WERI-Rb-1 (cell line): ENCODE measurements at regions not wholly inside any gene's neighbourhood (a gene's known extent, or its start where the extent isn't known, plus 50 kb on each side); places are given as distances from the start of the nearest gene placed in this dataset.

Experiments
- DNase-seq: peaks from one replicate; pipeline ENCODE4 v3.0.0-alpha.2; 2020
- H3K27ac ChIP-seq: fragments of 250-450 bp; sonication (Bioruptor Pico); 2 replicates; pipeline ENCODE4 v1.5.1; 2020; ENCODE audit warnings: mild to moderate bottlenecking, moderate library complexity
- H3K27me3 ChIP-seq: fragments of 250-450 bp; sonication (Bioruptor Pico); 2 replicates; pipeline ENCODE4 v1.5.1; 2021; ENCODE audit warnings: mild to moderate bottlenecking, low read depth, moderate library complexity; ENCODE audit not compliant: insufficient read depth, severe bottlenecking
- H3K36me3 ChIP-seq: fragments of 250-450 bp; sonication (Bioruptor Pico); 2 replicates; pipeline ENCODE4 v1.5.1; 2020; ENCODE audit warnings: mild to moderate bottlenecking, moderate library complexity
- H3K4me3 ChIP-seq: 2 replicates; pipeline ENCODE4 v1.5.1; 2011; ENCODE audit warnings: low read depth, mild to moderate bottlenecking, control low read depth, low read length
- H3K9me3 ChIP-seq: fragments of 250-450 bp; sonication (Bioruptor Pico); 2 replicates; pipeline ENCODE4 v1.5.1; 2021; ENCODE audit warnings: mild to moderate bottlenecking, moderate library complexity; ENCODE audit not compliant: severe bottlenecking
- TF ChIP-seq, protein P1 (sequence below): IDR thresholded peaks from 2 replicates; pipeline ENCODE4 v1.5.1; 2011; ENCODE audit warnings: low read depth, mild to moderate bottlenecking, control low read depth, inconsistent platforms, low read length

DNA sequence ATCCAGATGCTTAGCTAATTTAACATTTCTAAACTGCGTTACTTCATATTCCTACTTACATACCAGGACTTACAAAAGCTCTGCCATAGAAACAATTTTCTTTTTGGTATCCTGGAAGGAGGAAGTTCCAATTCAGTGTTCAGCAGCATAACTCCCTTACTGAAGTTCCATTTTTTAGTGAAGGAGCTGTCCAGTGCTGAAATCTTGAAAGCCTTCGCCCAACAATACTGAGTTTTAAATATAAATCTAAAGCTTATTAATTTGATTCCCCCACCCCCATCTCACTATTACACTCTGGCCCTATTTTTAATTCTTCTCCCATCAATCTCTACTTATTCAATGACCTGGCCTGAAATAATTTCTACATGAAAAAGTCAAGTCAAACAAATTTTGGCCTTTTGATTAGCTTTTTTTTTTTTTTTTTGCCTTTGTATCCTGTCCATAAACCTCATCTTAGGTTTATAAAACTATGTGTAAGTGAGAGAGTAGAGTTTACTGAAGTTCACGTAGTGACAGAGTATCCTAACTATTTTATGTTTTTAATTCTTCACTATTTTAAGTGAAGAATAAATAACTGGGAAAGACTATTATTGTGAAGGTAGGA, 323.0 kb upstream of the PLD5 start:
- H3K36me3 ChIP-seq = no peaks in the 10 kb centered on the region
- H3K4me3 ChIP-seq = no peak overlapping the region
- TF ChIP-seq, protein P1, sequence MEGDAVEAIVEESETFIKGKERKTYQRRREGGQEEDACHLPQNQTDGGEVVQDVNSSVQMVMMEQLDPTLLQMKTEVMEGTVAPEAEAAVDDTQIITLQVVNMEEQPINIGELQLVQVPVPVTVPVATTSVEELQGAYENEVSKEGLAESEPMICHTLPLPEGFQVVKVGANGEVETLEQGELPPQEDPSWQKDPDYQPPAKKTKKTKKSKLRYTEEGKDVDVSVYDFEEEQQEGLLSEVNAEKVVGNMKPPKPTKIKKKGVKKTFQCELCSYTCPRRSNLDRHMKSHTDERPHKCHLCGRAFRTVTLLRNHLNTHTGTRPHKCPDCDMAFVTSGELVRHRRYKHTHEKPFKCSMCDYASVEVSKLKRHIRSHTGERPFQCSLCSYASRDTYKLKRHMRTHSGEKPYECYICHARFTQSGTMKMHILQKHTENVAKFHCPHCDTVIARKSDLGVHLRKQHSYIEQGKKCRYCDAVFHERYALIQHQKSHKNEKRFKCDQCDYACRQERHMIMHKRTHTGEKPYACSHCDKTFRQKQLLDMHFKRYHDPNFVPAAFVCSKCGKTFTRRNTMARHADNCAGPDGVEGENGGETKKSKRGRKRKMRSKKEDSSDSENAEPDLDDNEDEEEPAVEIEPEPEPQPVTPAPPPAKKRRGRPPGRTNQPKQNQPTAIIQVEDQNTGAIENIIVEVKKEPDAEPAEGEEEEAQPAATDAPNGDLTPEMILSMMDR = no peak
- peaks cover 4% of the 10 kb centered on the region for H3K9me3 ChIP-seq
- no peaks in the 10 kb centered on the region for H3K27me3 ChIP-seq
- H3K27ac ChIP-seq = no peak overlapping the region
- DNase-seq = no peak

DNA sequence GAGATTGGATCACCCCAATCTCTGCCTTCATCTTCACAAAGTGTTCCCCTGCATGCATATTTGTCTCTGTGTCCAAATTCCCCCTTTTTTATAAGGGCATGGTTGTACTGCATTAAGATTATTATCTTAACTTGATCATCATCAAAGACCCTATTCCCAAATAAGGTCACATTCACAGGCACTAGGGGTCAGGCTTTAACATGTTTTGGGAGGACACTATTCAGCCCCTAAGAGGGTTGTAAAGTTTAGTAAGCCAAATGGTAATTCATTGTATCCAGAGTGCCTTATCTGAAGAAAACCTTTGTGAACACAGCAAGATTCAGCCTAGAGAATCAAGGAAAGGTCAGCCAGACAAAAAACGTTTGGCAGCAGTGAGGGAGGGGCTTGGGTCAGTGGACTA, 317.6 kb upstream of the PLD5 start:
- no peak for DNase-seq
- Histone ChIP-seq H3K36me3 (no peaks in the 10 kb centered on the region), H3K27ac (no peak overlapping the region), H3K27me3 (no peaks in the 10 kb centered on the region), H3K9me3 (peaks cover 4% of the 10 kb centered on the region), H3K4me3 (no peak overlapping the region)
- TF ChIP-seq, protein P1 = no peak

DNA sequence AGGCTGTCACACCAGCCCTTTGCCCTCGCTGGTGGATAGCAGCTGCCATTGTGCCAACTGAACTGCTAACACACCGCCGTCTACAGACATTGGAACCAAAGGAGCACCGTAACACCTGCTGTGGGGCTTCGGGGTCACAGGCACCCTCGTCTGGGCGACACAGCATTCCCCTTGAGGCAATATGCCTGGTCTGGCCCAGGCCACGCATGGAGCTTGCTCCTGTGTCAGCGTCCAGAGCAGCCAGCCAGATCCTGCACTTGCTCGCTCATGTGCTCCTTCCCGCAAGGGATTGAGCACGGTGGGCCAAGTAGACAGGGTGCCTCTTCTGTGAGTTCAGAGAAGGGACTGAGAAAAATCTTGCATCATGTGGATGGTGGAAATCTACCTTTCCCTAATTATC, 314.6 kb upstream of the PLD5 start:
- no peaks in the 10 kb centered on the region for H3K36me3 ChIP-seq
- DNase-seq = no peak
- H3K27me3 ChIP-seq = no peaks in the 10 kb centered on the region
- H3K27ac ChIP-seq = no peak overlapping the region
- H3K4me3 ChIP-seq = no peak overlapping the region
- H3K9me3 ChIP-seq = peaks cover 4% of the 10 kb centered on the region
- TF ChIP-seq, protein P1 = no peak

DNA sequence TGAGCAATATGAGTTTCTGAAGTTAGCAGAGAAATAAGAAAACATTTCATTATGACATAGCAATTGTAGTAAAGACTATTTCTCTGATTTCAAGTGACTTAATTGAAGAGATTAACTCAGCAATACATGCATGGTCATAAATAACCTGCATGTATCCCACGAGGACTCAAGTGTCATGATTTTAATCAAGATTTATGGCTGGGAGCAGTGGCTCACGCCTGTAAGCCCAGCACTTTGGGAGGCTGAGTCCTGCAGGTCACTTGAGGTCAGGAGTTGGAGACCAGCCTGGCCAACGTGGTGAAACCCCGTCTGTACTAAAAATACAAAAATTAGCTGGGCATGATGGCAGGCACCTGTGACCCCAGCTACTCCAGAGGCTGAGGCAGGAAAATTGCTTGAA, 311.9 kb upstream of the PLD5 start:
- Histone ChIP-seq H3K9me3 (peaks cover 4% of the 10 kb centered on the region), H3K27ac (no peak overlapping the region), H3K36me3 (no peaks in the 10 kb centered on the region), H3K27me3 (no peaks in the 10 kb centered on the region), H3K4me3 (no peak overlapping the region)
- TF ChIP-seq, protein P1 = no peak
- peak; percentile 84 for DNase-seq

DNA sequence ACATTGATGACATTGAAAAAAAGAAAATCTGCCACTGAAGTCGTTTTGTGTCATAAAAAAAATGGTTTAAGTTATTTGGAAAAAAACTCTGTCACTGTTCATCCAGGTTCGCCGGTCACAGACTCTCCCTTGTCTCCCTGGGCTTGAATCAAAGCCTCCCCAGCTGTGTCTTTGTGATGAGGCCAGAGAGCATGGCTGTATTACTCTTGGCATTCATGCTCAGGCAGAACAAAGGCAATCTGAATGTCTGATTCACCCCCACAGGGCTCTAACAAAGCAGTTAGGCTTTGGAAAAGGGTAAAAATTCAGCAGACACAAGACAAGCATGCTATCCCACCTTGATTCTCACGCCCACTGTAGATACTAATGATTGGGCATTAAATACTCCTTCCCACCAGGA, 304.3 kb upstream of the PLD5 start:
- TF ChIP-seq, protein P1 = no peak
- H3K4me3 ChIP-seq = no peak overlapping the region

DNA sequence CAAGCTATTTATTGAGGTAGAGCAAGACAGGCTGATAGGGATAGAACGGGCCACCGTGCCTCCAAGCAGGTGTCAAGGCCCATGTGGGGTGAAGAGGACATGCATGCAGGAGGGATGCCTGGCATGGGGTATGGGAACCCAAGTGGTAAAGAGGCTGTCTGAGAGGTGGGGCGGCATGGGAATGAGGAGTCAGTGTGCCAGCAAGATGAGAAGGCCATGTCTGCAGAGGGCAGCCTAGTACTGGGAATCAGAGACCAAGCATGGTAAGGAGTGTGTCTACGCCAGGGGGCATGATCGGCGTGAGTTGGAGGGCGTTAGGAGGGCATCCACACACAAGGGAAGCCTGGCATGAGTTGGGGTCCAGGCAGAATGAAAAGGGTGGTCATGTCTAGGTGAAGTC, 303.7 kb upstream of the PLD5 start:
- H3K4me3 ChIP-seq = no peak overlapping the region
- no peaks in the 10 kb centered on the region for H3K27me3 ChIP-seq
- H3K36me3 ChIP-seq = no peaks in the 10 kb centered on the region
- H3K27ac ChIP-seq = no peak overlapping the region
- H3K9me3 ChIP-seq = no peaks in the 10 kb centered on the region
- no peak for DNase-seq
- TF ChIP-seq, protein P1 = peak; percentile 51; the same call in 1 of the 2 replicates

More for the DNA sequence above, 304.3 kb upstream of the PLD5 start:
- Histone ChIP-seq H3K27me3 (no peaks in the 10 kb centered on the region), H3K27ac (no peak overlapping the region), H3K9me3 (no peaks in the 10 kb centered on the region), H3K36me3 (no peaks in the 10 kb centered on the region)
- DNase-seq = no peak
